PC-3 (cell line): ENCODE measurements at regions not wholly inside any gene's neighbourhood (a gene's known extent, or its start where the extent isn't known, plus 50 kb on each side); places are given as distances from the start of the nearest gene placed in this dataset.

Experiments used
- EZH2phosphoT487 ChIP-seq: fragments of 300-600 bp; sonication (generic); IDR thresholded peaks from 2 replicates; pipeline ENCODE4 v1.6.1; 2018; ENCODE audit warnings: mild to moderate bottlenecking, antibody characterized with exemption, low read length, borderline replicate concordance
- TF ChIP-seq, protein P1 (sequence below): fragments of 300-600 bp; sonication (generic); conservative IDR thresholded peaks from 2 replicates; pipeline ENCODE4 v1.5.1; 2017; ENCODE audit warnings: antibody characterized with exemption, low read depth, mild to moderate bottlenecking, low read length

DNA sequence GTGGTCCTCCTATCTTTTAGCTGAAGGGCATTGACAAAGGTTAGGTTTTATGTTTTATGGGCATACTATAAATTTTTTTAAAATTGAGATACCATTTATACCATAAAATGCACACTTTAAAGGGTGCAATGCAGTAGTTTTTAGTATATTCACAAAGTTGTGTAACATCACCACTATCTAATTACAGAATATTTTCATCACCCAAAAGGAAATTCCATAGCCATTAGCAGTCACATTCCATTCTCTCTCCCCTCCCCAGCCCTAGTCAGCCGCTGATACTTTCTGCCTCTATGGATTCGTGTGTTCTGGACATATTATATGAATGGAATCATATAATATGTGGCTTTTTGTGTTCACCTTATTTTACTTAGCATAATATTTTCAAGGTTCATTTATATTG is 135.8 kb upstream of the B3GALT2 start:
- TF ChIP-seq, protein P1, sequence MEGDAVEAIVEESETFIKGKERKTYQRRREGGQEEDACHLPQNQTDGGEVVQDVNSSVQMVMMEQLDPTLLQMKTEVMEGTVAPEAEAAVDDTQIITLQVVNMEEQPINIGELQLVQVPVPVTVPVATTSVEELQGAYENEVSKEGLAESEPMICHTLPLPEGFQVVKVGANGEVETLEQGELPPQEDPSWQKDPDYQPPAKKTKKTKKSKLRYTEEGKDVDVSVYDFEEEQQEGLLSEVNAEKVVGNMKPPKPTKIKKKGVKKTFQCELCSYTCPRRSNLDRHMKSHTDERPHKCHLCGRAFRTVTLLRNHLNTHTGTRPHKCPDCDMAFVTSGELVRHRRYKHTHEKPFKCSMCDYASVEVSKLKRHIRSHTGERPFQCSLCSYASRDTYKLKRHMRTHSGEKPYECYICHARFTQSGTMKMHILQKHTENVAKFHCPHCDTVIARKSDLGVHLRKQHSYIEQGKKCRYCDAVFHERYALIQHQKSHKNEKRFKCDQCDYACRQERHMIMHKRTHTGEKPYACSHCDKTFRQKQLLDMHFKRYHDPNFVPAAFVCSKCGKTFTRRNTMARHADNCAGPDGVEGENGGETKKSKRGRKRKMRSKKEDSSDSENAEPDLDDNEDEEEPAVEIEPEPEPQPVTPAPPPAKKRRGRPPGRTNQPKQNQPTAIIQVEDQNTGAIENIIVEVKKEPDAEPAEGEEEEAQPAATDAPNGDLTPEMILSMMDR, result no peak
- TF ChIP-seq EZH2phosphoT487, result no peak
